ENCODE measurements at regions not wholly inside any gene's neighbourhood (a gene's known extent, or its start where the extent isn't known, plus 50 kb on each side); places are given as distances from the start of the nearest gene placed in this dataset.

DNA sequence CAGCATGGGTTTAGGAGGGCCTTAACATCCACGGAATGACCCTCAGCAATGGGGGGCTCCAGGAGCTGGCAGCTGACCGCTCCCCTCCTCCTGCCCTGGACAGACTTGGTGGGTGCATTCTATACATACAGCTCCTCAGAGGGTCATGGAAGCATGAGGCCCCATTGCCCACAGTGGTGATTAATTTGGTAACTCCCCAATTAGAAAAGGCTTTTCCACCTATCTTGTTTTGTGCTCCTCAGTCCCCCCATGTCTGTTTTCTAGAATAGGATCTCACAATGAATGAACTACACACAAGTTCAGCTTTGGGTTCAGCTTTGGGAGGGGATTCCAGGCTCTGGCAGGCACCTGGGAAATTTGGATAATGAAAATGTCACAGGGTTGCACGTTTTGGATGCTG is 707.8 kb downstream of the UQCRFS1 start:
- H3K9me3 ChIP-seq (replicated peaks; ENCODE audit: control insufficient read depth, insufficient read depth, low read length), result no peaks in the 10 kb centered on the region; the same call in 2 of the 3 replicates
- POLR2A ChIA-PET, result interaction anchor here (1.1 kb wide), 2 partner anchors 33 to 63 kb away, joined by 3 to 5 read pairs; no protein-coding TSS in a partner anchor
- intact Hi-C loops (cut with micrococcal nuclease; ENCODE audit: unreplicated experiment) (no loop called here), in situ Hi-C loops (cut with MboI) (no loop called here)
- SMC1A ChIA-PET (ENCODE audit: uncharacterized antibody, unreplicated experiment), result interaction anchor here (1.5 to 1.7 kb wide), 3 partner anchors 19 to 39 kb away, joined by 4 to 6 read pairs (median 4); no protein-coding TSS in a partner anchor
- H3K27me3 ChIP-seq (replicated peaks in 1 of 2; ENCODE audit: control insufficient read depth in 2 of 2, insufficient read depth in 2 of 2, low read length in 1 of 2), result no peaks in the 10 kb centered on the region
- no peaks in the 10 kb centered on the region for H3K4me1 ChIP-seq (ENCODE audit: control insufficient read depth, insufficient read depth, low read length)
- H3K27ac ChIP-seq (ENCODE audit: control insufficient read depth, insufficient read depth), result no peak overlapping the region
- no TSS peak for BruUV-seq (replicated peaks)
- DNase-seq (ENCODE audit: low read depth, low spot score) (no peak), FAIRE-seq (no peak), ATAC-seq (no peak)
- WGBS (ENCODE audit: insufficient coverage, insufficient replicate concordance, low lambda C conversion rate, missing lambda C conversion rate), result 15% methylated on average over 3 of the region's 3 CpGs
- H3K4me2 ChIP-seq (ENCODE audit: control insufficient read depth, insufficient read depth), result no peak overlapping the region
- CTCF ChIA-PET, result interaction anchor here (1.2 kb wide), 2 partner anchors 39 to 129 kb away, joined by 3 read pairs; no protein-coding TSS in a partner anchor
- no peak overlapping the region for H2AFZ ChIP-seq (ENCODE audit: control insufficient read depth, low read depth, low read length)
- RAD21 ChIA-PET (ENCODE audit: unreplicated experiment), result interaction anchor here (1.0 to 2.4 kb wide), 5 partner anchors 13 to 104 kb away, joined by 3 to 9 read pairs (median 4); no protein-coding TSS in a partner anchor
- no peak overlapping the region for H3K9ac ChIP-seq (ENCODE audit: control insufficient read depth, insufficient read depth, low read length)
- no peaks in the 10 kb centered on the region for H4K20me1 ChIP-seq (ENCODE audit: control insufficient read depth, insufficient read depth)
- H3K36me3 ChIP-seq (ENCODE audit: control insufficient read depth in 2 of 2, insufficient read depth in 2 of 2, low read length in 1 of 2), result no peaks in the 10 kb centered on the region
- no peak overlapping the region for H3K4me3 ChIP-seq
- H3K79me2 ChIP-seq (ENCODE audit: control insufficient read depth, insufficient read depth, low read length), result no peaks in the 10 kb centered on the region
- TF ChIP-seq ATF7 (IDR thresholded peaks at IDR 0.05; ENCODE audit: low read depth), result no peak
- no peak for TF ChIP-seq STAT1 (conservative IDR thresholded peaks at IDR 0.05)
- TF ChIP-seq CREM (IDR thresholded peaks at IDR 0.05; ENCODE audit: low read depth), result no peak
- TF ChIP-seq NRF1 (conservative IDR thresholded peaks at IDR 0.05; ENCODE audit: low read depth, low read length), result no peak
- TF ChIP-seq BHLHE40 (IDR thresholded peaks at IDR 0.05; ENCODE audit: borderline replicate concordance in 1 of 2, low read depth in 2 of 2, low read length in 1 of 2), result no peak
- TF ChIP-seq SMARCA5 (IDR thresholded peaks at IDR 0.05), result no peak
- no peak for TF ChIP-seq NFXL1 (IDR thresholded peaks at IDR 0.05; ENCODE audit: borderline replicate concordance)
- no peak for TF ChIP-seq NBN (IDR thresholded peaks at IDR 0.05)
- no peak for TF ChIP-seq ZZZ3 (IDR thresholded peaks at IDR 0.05; ENCODE audit: control insufficient read depth, insufficient read length, low read depth)
- no peak for TF ChIP-seq EED (IDR thresholded peaks at IDR 0.05; ENCODE audit: low read depth)
- no peak for TF ChIP-seq STAT3 (IDR thresholded peaks at IDR 0.05; ENCODE audit: low read depth, low read length)
- TF ChIP-seq, protein P1, sequence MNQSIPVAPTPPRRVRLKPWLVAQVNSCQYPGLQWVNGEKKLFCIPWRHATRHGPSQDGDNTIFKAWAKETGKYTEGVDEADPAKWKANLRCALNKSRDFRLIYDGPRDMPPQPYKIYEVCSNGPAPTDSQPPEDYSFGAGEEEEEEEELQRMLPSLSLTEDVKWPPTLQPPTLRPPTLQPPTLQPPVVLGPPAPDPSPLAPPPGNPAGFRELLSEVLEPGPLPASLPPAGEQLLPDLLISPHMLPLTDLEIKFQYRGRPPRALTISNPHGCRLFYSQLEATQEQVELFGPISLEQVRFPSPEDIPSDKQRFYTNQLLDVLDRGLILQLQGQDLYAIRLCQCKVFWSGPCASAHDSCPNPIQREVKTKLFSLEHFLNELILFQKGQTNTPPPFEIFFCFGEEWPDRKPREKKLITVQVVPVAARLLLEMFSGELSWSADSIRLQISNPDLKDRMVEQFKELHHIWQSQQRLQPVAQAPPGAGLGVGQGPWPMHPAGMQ (IDR thresholded peaks at IDR 0.05; ENCODE audit: borderline replicate concordance), result no peak
- TF ChIP-seq, protein P2, sequence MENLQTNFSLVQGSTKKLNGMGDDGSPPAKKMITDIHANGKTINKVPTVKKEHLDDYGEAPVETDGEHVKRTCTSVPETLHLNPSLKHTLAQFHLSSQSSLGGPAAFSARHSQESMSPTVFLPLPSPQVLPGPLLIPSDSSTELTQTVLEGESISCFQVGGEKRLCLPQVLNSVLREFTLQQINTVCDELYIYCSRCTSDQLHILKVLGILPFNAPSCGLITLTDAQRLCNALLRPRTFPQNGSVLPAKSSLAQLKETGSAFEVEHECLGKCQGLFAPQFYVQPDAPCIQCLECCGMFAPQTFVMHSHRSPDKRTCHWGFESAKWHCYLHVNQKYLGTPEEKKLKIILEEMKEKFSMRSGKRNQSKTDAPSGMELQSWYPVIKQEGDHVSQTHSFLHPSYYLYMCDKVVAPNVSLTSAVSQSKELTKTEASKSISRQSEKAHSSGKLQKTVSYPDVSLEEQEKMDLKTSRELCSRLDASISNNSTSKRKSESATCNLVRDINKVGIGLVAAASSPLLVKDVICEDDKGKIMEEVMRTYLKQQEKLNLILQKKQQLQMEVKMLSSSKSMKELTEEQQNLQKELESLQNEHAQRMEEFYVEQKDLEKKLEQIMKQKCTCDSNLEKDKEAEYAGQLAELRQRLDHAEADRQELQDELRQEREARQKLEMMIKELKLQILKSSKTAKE (IDR thresholded peaks at IDR 0.05; ENCODE audit: low read depth, poor library complexity, severe bottlenecking), result no peak
- no peak for TF ChIP-seq ZNF274 (IDR thresholded peaks at IDR 0.05; ENCODE audit: insufficient read depth, insufficient read length)
- no peak for TF ChIP-seq MYC (IDR thresholded peaks at IDR 0.05; ENCODE audit: insufficient read depth, insufficient read length, insufficient replicate concordance, low read length, severe bottlenecking)
- no peak for TF ChIP-seq NR2C2 (IDR thresholded peaks at IDR 0.05; ENCODE audit: borderline replicate concordance, control insufficient read depth, insufficient read length, low read depth)
- TF ChIP-seq, protein P3, sequence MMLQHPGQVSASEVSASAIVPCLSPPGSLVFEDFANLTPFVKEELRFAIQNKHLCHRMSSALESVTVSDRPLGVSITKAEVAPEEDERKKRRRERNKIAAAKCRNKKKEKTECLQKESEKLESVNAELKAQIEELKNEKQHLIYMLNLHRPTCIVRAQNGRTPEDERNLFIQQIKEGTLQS (IDR thresholded peaks at IDR 0.05; ENCODE audit: borderline replicate concordance, extremely low read depth, low read depth, low read length), result no peak
- no peak for TF ChIP-seq SREBF2 (IDR thresholded peaks at IDR 0.05; ENCODE audit: low read length)
